MM.1S (cell line): ENCODE measurements at regions not wholly inside any gene's neighbourhood (a gene's known extent, or its start where the extent isn't known, plus 50 kb on each side); places are given as distances from the start of the nearest gene placed in this dataset.

ENCODE experiments used
- DNase-seq: peaks from one replicate; pipeline ENCODE4 v3.0.0-alpha.2; 2015
- H2AFZ ChIP-seq: fragments of 300-600 bp; sonication (generic); 2 replicates; pipeline ENCODE4 v1.6.0; 2016; ENCODE audit warnings: antibody characterized with exemption, low read length
- H3F3A ChIP-seq: fragments of 300-600 bp; sonication (generic); 2 replicates; pipeline ENCODE4 v1.6.1; 2016; ENCODE audit warnings: mild to moderate bottlenecking, antibody characterized with exemption, low read length, moderate library complexity, mixed read lengths; ENCODE audit not compliant: insufficient read depth
- H3K27ac ChIP-seq: fragments of 300-600 bp; sonication (generic); 2 replicates; pipeline ENCODE4 v1.5.1; 2016; ENCODE audit warnings: mild to moderate bottlenecking, low read length
- H3K27me3 ChIP-seq: fragments of 300-600 bp; sonication (generic); replicated peaks from 2 replicates; pipeline ENCODE4 v1.6.0; 2016; ENCODE audit warnings: low read length; ENCODE audit not compliant: insufficient read depth
- H3K36me3 ChIP-seq: fragments of 300-600 bp; sonication (generic); replicated peaks from 2 replicates; pipeline ENCODE4 v1.6.1; 2016; ENCODE audit warnings: mild to moderate bottlenecking, low read length, mixed read lengths; ENCODE audit not compliant: insufficient read depth
- H3K4me1 ChIP-seq: fragments of 300-600 bp; sonication (generic); 2 replicates; pipeline ENCODE4 v1.6.1; 2016; ENCODE audit warnings: low read length, mixed read lengths
- H3K4me2 ChIP-seq: fragments of 300-600 bp; sonication (generic); 2 replicates; pipeline ENCODE4 v1.6.0; 2016; ENCODE audit warnings: low read depth, low read length
- H3K4me3 ChIP-seq: fragments of 300-600 bp; sonication (generic); 2 replicates; pipeline ENCODE4 v1.5.1; 2016; ENCODE audit warnings: low read length, mixed read lengths
- H3K79me2 ChIP-seq: fragments of 300-600 bp; sonication (generic); 2 replicates; pipeline ENCODE4 v1.6.1; 2016; ENCODE audit warnings: mixed run types, low read length, mixed read lengths
- H3K9ac ChIP-seq: fragments of 300-600 bp; sonication (generic); 2 replicates; pipeline ENCODE4 v1.6.1; 2016; ENCODE audit warnings: low read length, mixed read lengths
- H3K9me2 ChIP-seq: fragments of 300-600 bp; sonication (generic); replicated peaks from 2 replicates; pipeline ENCODE4 v1.6.1; 2016; ENCODE audit warnings: mild to moderate bottlenecking, low read length, mixed read lengths; ENCODE audit not compliant: insufficient read depth
- H3K9me3 ChIP-seq: fragments of 300-600 bp; sonication (generic); replicated peaks from 2 replicates; pipeline ENCODE4 v1.6.1; 2016; ENCODE audit warnings: mild to moderate bottlenecking, low read length, mixed read lengths; ENCODE audit not compliant: insufficient read depth
- H4K20me1 ChIP-seq: fragments of 300-600 bp; sonication (generic); 2 replicates; pipeline ENCODE4 v1.6.1; 2016; ENCODE audit warnings: mild to moderate bottlenecking, low read length, moderate library complexity, mixed read lengths; ENCODE audit not compliant: insufficient read depth
- CTCF ChIP-seq: fragments of 300-600 bp; sonication (generic); IDR thresholded peaks from 2 replicates; pipeline ENCODE4 v1.5.1; 2016; ENCODE audit warnings: antibody characterized with exemption, low read length, mixed read lengths
- EZH2 ChIP-seq: fragments of 300-600 bp; sonication (generic); optimal IDR thresholded peaks from 2 replicates; pipeline ENCODE3; 2017; ENCODE audit warnings: low read depth, mild to moderate bottlenecking, antibody characterized with exemption, low read length, mixed read lengths
- EZH2phosphoT487 ChIP-seq: fragments of 300-600 bp; sonication (generic); IDR thresholded peaks from 2 replicates; pipeline ENCODE4 v1.6.1; 2018; ENCODE audit warnings: antibody characterized with exemption, low read length

DNA sequence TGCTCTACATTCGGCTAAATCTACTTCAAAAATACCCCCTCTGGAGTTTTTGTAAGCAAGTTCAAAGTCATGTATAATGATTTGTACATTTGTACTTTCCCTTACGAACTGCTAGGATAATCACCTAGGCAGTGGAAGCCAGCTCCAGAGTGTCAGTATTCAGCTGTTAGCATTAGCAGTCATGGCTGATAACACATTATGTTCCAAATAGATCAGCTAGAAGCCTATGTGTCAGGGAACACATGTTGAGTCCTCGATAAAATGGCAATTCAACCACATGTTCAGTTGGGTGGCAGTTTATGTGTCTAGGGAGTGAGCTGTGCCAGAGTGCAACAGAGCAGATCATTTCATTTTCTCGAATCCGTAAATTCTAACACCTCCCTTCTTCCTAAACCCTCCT, 65.8 kb upstream of the KRTAP11-1 start:
- Histone ChIP-seq H3K4me3 (no peak overlapping the region), H3K9me2 (no peaks in the 10 kb centered on the region), H3K27ac (no peak overlapping the region), H3K4me2 (no peak overlapping the region), H3K4me1 (no peaks in the 10 kb centered on the region), H3K27me3 (no peaks in the 10 kb centered on the region), H3F3A (no peaks in the 10 kb centered on the region), H3K36me3 (no peaks in the 10 kb centered on the region), H3K9ac (no peak overlapping the region), H2AFZ (no peak overlapping the region), H3K79me2 (no peaks in the 10 kb centered on the region), H4K20me1 (no peaks in the 10 kb centered on the region), H3K9me3 (no peaks in the 10 kb centered on the region)
- no peak for DNase-seq
- TF ChIP-seq EZH2 (no peak), CTCF (no peak), EZH2phosphoT487 (no peak)

DNA sequence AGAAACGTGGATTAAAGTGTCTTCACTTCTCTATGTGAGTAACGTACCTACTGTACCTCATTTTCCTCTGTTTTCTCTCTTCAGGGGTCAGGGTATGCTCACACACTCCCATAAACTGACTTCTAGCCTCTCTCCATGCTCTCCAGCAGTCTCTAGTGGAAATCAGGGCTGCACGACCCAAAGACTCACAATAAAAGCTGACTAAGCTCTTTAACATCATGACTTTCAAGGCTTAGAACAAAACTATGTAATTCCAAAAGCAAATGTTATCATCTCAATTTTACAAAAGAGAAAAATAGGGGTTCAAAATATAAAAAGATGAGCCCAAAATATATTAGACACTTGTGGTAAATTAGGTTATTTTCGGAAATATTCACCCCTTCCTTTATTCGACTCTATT, 62.5 kb upstream of the KRTAP11-1 start:
- H3K9ac ChIP-seq: no peak overlapping the region
- H3K79me2 ChIP-seq: no peaks in the 10 kb centered on the region
- H2AFZ ChIP-seq: no peak overlapping the region
- no peak overlapping the region for H3K4me2 ChIP-seq
- H3K4me3 ChIP-seq: no peak overlapping the region
- no peaks in the 10 kb centered on the region for H3K9me3 ChIP-seq
- H3K27me3 ChIP-seq: no peaks in the 10 kb centered on the region
- no peaks in the 10 kb centered on the region for H3K4me1 ChIP-seq
- no peaks in the 10 kb centered on the region for H3K36me3 ChIP-seq
- no peak overlapping the region for H3K27ac ChIP-seq
- TF ChIP-seq EZH2phosphoT487: no peak
- TF ChIP-seq CTCF: no peak
- no peaks in the 10 kb centered on the region for H4K20me1 ChIP-seq
- H3F3A ChIP-seq: no peaks in the 10 kb centered on the region
- H3K9me2 ChIP-seq: no peaks in the 10 kb centered on the region
- DNase-seq: no peak

- Histone ChIP-seq H3K79me2 (no peaks in the 10 kb centered on the region), H3F3A (no peaks in the 10 kb centered on the region), H3K4me3 (no peak overlapping the region), H3K9me2 (no peaks in the 10 kb centered on the region), H3K9ac (no peak overlapping the region), H3K4me2 (no peak overlapping the region), H3K27ac (no peak overlapping the region), H2AFZ (no peak overlapping the region), H4K20me1 (no peaks in the 10 kb centered on the region), H3K36me3 (no peaks in the 10 kb centered on the region), H3K9me3 (no peaks in the 10 kb centered on the region), H3K27me3 (no peaks in the 10 kb centered on the region), H3K4me1 (no peaks in the 10 kb centered on the region)
- DNase-seq: no peak
- TF ChIP-seq EZH2phosphoT487: no peak
- TF ChIP-seq CTCF: no peak
- no peak for TF ChIP-seq EZH2
Measured at GRCh38 chr21:30943243-30943642, 61.9 kb upstream of the KRTAP11-1 start.
